ENCODE measurements at regions not wholly inside any gene's neighbourhood (a gene's known extent, or its start where the extent isn't known, plus 50 kb on each side); places are given as distances from the start of the nearest gene placed in this dataset.

DNA sequence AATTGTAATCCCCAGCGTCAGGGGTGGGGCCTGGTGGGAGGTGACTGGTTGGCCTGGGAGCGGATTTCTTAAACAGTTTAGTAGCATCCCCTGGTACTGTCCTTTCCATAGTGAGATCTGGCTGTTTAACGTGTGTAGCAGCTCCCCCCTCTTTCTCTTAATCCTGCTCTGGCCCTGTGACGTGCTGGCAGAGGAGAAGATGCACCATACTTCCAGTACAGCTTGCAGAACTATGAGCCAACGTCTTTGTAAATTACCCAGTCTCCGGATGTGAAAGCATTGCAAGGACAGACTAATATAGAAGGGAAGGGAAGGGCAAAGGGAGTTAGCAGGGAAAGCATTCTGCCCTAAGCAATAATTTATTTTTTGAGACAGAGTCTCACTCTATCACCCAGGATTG lies 83.9 kb downstream of the RMI2 start:
- TF ChIP-seq POLR2A (IDR thresholded peaks at IDR 0.05; ENCODE audit: low read length) (no peak), GATA1 (IDR thresholded peaks at IDR 0.05; ENCODE audit: low read depth, low read length) (no peak)
